GM21723 (cell line): ENCODE measurements at regions not wholly inside any gene's neighbourhood (a gene's known extent, or its start where the extent isn't known, plus 50 kb on each side); places are given as distances from the start of the nearest gene placed in this dataset.
"Not testable (repeated sequence)": the region's sequence is repeated elsewhere in the genome, so short reads cannot be mapped to it uniquely, and the experiment has no call there.

ENCODE experiments used
- ATAC-seq: cut with Tn5 transposase; IDR thresholded peaks from one replicate; pipeline ENCODE4 v1.9.1; 2021; ENCODE audit warnings: mild to moderate bottlenecking, moderate library complexity; ENCODE audit not compliant: unreplicated experiment

DNA sequence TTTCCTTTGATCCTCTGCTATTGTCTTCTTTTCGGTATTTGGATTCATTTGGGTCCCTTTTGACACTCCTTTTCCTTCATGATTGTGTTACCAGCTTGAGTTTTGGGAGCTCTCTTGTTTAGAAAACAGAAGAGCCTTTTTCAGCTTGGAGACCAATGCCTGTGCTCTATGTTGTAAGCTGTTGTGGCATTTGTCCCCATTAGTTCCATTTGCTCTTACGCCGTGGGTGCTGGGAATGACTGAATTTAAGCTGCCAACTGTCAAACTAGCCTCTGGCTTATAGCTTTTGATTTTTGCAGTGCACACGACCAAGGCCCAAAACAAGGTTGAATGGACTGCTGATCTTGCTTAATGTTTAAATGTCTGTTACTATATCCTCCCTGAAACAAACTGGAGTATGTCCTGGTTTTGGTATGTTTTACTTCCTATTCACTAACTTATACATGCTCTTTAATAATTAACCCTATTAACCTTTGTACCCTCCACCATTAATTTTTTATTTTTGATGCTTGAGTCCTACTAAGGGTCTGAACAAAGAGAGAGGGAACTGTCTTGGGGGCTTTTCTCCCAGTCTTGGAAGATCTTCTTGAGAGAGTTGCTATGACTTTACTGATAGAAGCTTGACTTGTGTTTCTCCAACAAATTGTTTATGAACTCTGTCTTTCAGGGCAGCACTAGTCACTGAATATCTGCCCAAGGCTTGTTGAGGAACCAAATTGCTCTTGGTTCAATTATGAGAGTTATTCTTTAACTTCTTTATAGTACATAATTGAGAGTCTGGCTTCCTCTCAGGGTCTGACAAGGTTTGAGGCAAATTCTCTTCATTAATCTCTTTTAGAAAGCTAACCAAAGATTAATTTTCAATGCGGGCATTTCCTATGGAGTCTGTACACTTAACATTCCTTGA, 100.3 kb upstream of the SIRPG start:
- ATAC-seq = no peak

GRCh38 chr20:1757072-1757471, 99.5 kb upstream of the SIRPG start:
- no peak for ATAC-seq

GRCh38 chr20:1754749-1755148, 97.2 kb upstream of the SIRPG start:
- no peak for ATAC-seq

- no peak for ATAC-seq
Observed at GRCh38 chr20:1754306-1754705, 96.7 kb upstream of the SIRPG start.

- ATAC-seq = no peak
Observed at GRCh38 chr20:1752045-1752444, 94.5 kb upstream of the SIRPG start.

DNA sequence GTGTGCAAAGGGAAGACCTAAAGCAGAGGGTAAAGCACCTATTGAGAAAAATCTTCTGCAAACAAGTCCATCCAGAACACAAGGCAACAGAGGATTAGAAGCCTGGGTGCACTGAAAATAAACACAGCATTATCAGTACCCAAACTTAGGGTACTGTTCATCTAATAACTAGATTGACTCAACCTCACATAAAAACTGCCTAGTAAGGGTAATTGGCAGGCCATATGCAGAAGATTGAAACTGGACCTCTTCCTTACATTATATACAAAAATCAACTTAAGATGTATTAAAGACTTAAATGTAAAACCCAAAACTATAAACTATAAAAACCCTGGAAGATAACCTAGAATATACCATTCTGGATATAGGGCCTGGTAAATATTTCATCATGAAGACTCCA, 91.2 kb upstream of the SIRPG start:
- ATAC-seq = no peak

GRCh38 chr20:1747953-1748577, 90.5 kb upstream of the SIRPG start:
- no peak for ATAC-seq

DNA sequence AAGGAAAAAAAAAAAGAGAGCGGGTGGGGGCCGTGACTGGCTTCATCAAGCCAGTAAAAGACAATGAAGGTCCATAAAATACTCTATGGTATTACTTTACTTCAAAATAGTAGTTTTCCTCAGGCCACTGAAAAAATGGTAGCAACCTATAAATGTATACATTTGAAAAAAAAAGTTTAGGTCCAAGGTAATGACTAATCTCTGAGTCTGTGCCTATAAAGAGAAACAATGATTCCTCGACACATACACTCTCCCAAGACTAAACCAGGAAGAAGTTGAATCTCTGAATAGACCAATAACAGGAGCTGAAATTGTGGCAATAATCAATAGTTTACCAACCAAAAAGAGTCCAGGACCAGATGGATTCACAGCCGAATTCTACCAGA, 84.5 kb upstream of the SIRPG start:
- ATAC-seq = not testable (repeated sequence)

GRCh38 chr20:1741309-1742048, 83.9 kb upstream of the SIRPG start:
- no peak for ATAC-seq

DNA sequence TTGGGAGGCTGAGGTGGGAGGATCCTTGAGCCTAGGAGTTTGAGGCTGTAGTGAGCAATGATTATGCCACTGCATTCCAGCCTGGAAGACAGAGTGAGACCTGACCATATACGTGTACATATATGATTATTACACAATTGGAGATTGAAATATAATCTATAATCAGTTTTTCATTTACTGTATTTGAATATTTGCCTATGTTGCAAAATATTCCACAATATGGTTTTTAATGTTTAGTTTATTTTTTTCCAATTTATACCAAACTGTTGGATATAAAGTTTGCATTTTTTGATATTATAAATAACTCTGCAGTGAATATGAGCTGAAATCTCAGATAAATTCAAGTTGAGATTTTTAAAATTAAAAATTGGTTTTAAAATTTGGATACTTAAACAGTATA, 79.6 kb upstream of the SIRPG start:
- no peak for ATAC-seq

- ATAC-seq = no peak
Observed at GRCh38 chr20:1735417-1736089, 78.0 kb upstream of the SIRPG start.

GRCh38 chr20:1734269-1734858, 76.8 kb upstream of the SIRPG start:
- ATAC-seq = no peak

DNA sequence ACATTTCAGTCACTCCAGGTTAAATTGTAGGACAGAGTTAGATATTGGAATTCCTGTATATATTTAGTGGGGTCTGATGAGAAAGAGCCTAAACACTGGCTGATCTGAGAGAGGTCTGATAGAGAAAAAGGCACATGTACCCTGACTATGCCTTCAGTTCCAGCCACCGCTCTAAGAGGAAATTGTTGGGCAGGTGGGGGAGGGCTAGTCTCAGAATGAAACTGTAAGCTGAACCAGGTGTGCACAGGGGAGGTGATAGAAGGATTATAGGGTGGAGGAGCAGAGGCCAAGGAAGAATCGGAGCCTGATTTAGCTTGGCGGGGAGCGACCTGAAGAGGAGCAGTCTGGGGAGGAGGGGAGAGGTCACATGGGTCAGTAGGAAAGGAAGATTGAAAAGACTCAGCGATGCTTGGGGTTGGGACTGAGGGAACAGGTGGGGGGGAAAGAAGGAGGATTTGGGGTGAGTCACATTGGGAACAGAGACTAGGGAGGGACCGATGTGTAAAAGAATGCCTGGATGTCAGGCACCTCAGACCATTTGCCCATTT, 74.3 kb upstream of the SIRPG start:
- not testable (repeated sequence) for ATAC-seq

DNA sequence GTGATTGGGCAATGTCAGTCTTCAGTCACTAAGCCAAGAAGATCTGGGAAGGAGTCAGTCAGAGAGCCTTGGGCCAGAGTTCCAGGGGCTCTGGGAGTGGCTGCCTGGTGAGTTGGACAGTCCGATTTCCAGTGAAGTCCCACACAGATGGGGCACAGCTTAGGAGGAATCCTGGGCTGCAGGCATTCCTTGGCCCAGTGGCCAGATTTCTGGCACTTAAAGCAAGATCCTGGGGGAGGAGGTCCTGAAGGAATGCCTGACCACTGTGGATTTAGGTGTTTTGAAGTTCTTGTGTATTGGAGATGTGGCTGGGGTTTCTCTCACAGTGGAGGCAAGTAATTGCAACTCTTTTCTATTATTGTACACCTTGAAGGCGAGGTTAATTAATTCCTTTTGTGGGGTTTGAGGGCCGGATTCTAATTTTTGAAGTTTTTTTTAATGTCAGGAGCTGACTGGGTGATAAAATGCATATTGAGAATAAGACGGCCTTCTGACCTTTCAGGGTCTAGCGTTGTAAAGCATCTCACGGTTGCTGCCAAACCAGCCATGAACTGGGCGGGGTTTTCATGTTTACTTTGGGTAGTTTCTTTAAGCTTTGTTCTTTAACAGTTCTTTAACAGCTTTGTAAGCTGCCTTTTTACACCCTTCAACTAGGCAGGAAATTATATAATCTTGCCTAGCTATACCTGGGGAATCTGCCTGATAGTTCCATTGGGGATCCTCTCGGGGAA, 73.6 kb upstream of the SIRPG start:
- ATAC-seq = not testable (repeated sequence)

DNA sequence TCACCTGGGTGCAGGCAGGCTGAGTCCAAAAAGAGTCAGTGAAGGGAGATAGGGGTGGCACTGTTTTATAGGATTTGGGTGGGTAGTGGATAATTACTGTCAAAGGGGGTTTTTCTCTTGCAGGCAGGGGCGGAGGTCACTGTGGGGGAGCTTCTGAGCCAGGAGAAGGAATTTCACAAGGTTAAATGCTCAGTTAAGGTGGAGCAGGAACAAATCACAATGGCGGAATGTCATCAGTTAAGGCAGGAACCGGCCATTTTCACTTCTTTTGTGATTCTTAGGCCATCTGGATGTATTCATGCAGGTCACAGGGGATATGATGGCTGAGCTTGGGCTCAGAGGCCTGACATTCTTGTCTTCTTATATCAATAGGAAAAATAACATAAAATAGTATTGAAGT, 69.7 kb upstream of the SIRPG start:
- not testable (repeated sequence) for ATAC-seq

DNA sequence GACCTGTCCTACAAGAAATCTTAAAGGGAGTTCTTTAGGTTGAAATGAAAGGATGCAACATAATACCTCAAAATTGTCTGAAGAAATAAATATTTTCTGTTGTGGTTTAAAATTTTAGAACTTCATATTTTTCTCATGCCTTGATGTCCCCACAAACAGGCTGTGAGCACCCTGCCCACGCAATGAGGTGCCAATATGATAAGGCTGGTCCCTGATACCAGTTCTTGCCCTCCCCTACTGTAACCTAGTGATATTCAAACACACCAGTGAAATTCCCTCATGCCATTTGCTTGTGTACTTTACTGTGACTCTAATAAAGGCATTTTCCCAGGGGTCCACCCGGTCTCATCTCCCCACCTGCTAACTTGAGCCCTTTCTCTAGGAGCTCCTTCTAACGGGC, 67.3 kb upstream of the SIRPG start:
- ATAC-seq = no peak

GRCh38 chr20:1722513-1723050, 65.0 kb upstream of the SIRPG start:
- no peak for ATAC-seq

DNA sequence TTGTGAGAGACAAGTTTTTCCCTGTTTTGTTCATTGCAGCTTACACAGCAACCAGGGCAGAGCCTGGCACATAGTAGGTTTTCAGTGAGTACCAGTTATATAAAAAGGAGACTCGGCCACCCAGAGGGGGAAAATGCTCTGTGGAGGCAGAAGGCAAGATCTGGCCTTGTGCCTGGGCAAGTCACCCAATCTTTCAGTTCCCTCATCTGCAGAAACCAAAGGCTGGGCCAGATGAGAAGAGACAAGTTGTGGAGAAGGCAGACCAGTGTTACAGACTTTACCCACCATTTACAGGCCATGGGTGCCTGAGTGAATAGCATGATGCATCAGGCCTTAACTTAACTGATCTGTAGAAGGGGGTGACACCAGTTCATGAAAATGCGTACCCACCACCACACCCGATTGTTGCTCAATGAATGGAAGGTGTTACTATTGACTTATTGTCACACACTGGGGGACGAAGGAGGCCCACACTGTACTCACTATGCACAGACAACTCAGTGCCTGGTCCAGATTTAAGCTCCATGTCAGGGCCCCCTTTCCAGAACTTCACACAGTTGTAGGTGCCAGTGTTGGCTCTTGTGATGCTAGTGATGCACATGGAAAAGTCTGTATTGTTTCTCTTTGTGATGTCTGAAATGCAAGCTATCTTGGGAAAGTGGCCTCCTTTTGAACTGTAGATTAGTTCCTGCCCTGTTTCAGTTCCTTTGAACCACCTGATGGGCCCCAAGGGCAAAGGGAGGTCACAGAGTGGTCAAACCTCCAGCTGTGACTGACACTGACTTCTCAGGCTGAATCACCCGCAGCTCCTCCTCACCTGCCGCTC, 64.3 kb upstream of the SIRPG start:
- no peak for ATAC-seq
